ENCODE measurements at regions not wholly inside any gene's neighbourhood (a gene's known extent, or its start where the extent isn't known, plus 50 kb on each side); places are given as distances from the start of the nearest gene placed in this dataset.

GRCh38 chr14:81669308-81669707 is 135.7 kb upstream of the SEL1L start:
- no peak for DNase-seq (ENCODE audit: low read depth in 2 of 2)

- no peak for DNase-seq (ENCODE audit: low read depth in 2 of 2)
Measured at GRCh38 chr14:81673930-81674329, 140.3 kb upstream of the SEL1L start.

GRCh38 chr14:81676395-81676794 is 142.7 kb upstream of the SEL1L start:
- no peak for DNase-seq (ENCODE audit: low read depth in 2 of 2)

GRCh38 chr14:81676879-81677278 is 143.2 kb upstream of the SEL1L start:
- DNase-seq (ENCODE audit: low read depth in 2 of 2): no peak

- no peak for DNase-seq (ENCODE audit: low read depth in 2 of 2)
Measured at GRCh38 chr14:81677736-81678135, 144.1 kb upstream of the SEL1L start.

- DNase-seq (ENCODE audit: low read depth in 2 of 2): no peak
Measured at GRCh38 chr14:81679226-81679625, 145.6 kb upstream of the SEL1L start.

- DNase-seq (ENCODE audit: low read depth in 2 of 2): no peak
Measured at GRCh38 chr14:81681541-81681940, 147.9 kb upstream of the SEL1L start.

GRCh38 chr14:81682134-81682533 is 148.5 kb upstream of the SEL1L start:
- DNase-seq (ENCODE audit: low read depth in 2 of 2): no peak

GRCh38 chr14:81682701-81683100 is 149.0 kb upstream of the SEL1L start:
- no peak for DNase-seq (ENCODE audit: low read depth in 2 of 2)

GRCh38 chr14:81684696-81685095 is 151.0 kb upstream of the SEL1L start:
- no peak for DNase-seq (ENCODE audit: low read depth in 2 of 2)

GRCh38 chr14:81686512-81686911 is 152.9 kb upstream of the SEL1L start:
- DNase-seq (ENCODE audit: low read depth in 2 of 2): no peak

GRCh38 chr14:81691931-81692330 is 158.3 kb upstream of the SEL1L start:
- DNase-seq (ENCODE audit: low read depth in 2 of 2): no peak

- DNase-seq (ENCODE audit: low read depth in 2 of 2): no peak
Measured at GRCh38 chr14:81694419-81694818, 160.8 kb upstream of the SEL1L start.

GRCh38 chr14:81709681-81710080 is 176.0 kb upstream of the SEL1L start:
- DNase-seq (ENCODE audit: low read depth in 2 of 2): no peak

- no peak for DNase-seq (ENCODE audit: low read depth in 2 of 2)
Measured at GRCh38 chr14:81710232-81710845, 176.7 kb upstream of the SEL1L start.

- no peak for DNase-seq (ENCODE audit: low read depth in 2 of 2)
Measured at GRCh38 chr14:81715731-81716130, 182.1 kb upstream of the SEL1L start.

GRCh38 chr14:81716953-81717352 is 183.3 kb upstream of the SEL1L start:
- DNase-seq (ENCODE audit: low read depth in 2 of 2): no peak

- DNase-seq (ENCODE audit: low read depth in 2 of 2): no peak
Measured at GRCh38 chr14:81723956-81724355, 190.3 kb upstream of the SEL1L start.

GRCh38 chr14:81727218-81727617 is 193.6 kb upstream of the SEL1L start:
- DNase-seq (ENCODE audit: low read depth in 2 of 2): no peak

- no peak for DNase-seq (ENCODE audit: low read depth in 2 of 2)
Measured at GRCh38 chr14:81728447-81728846, 194.8 kb upstream of the SEL1L start.

- no peak for DNase-seq (ENCODE audit: low read depth in 2 of 2)
Measured at GRCh38 chr14:81729622-81730021, 196.0 kb upstream of the SEL1L start.

GRCh38 chr14:81737938-81738337 is 204.3 kb upstream of the SEL1L start:
- no peak for DNase-seq (ENCODE audit: low read depth in 2 of 2)

- DNase-seq (ENCODE audit: low read depth in 2 of 2): no peak
Measured at GRCh38 chr14:81738946-81739659, 205.4 kb upstream of the SEL1L start.

- DNase-seq (ENCODE audit: low read depth in 2 of 2): no peak
Measured at GRCh38 chr14:81743605-81744004, 210.0 kb upstream of the SEL1L start.

All from stimulated activated CD8-positive, alpha-beta memory T cell treated with anti-CD3 and anti-CD28 coated beads, Interleukin-2, amount 100 ng/mL, for 48 hours (primary cell).